ENCODE measurements at regions not wholly inside any gene's neighbourhood (a gene's known extent, or its start where the extent isn't known, plus 50 kb on each side); places are given as distances from the start of the nearest gene placed in this dataset.

- H3K4me3 ChIP-seq (ENCODE audit: low read depth, low read length) = no peak overlapping the region
These were observed 116.1 kb downstream of the FAM43A start for GRCh38 chr3:194801461-194802432.

GRCh38 chr3:194804796-194805195 lies 119.1 kb downstream of the FAM43A start:
- no peak overlapping the region for H3K4me3 ChIP-seq (ENCODE audit: low read depth, low read length)

GRCh38 chr3:194805546-194805945 lies 119.9 kb downstream of the FAM43A start:
- no peak overlapping the region for H3K4me3 ChIP-seq (ENCODE audit: low read depth, low read length)

- no peak overlapping the region for H3K4me3 ChIP-seq (ENCODE audit: low read depth, low read length)
These were observed 121.4 kb downstream of the FAM43A start for GRCh38 chr3:194806991-194807630.

- H3K4me3 ChIP-seq (ENCODE audit: low read depth, low read length) = no peak overlapping the region
These were observed 123.0 kb downstream of the FAM43A start for GRCh38 chr3:194808640-194809097.

- no peak overlapping the region for H3K4me3 ChIP-seq (ENCODE audit: low read depth, low read length)
These were observed 123.7 kb downstream of the FAM43A start for GRCh38 chr3:194809382-194809781.

- no peak overlapping the region for H3K4me3 ChIP-seq (ENCODE audit: low read depth, low read length)
These were observed 124.4 kb downstream of the FAM43A start for GRCh38 chr3:194810076-194810475.

- no peak overlapping the region for H3K4me3 ChIP-seq (ENCODE audit: low read depth, low read length)
These were observed 125.4 kb downstream of the FAM43A start for GRCh38 chr3:194811118-194811517.

- no peak overlapping the region for H3K4me3 ChIP-seq (ENCODE audit: low read depth, low read length)
These were observed 126.5 kb downstream of the FAM43A start for GRCh38 chr3:194812176-194812575.

GRCh38 chr3:194814878-194815357 lies 129.2 kb downstream of the FAM43A start:
- H3K4me3 ChIP-seq (ENCODE audit: low read depth, low read length) = no peak overlapping the region

GRCh38 chr3:194816748-194817591 lies 131.3 kb downstream of the FAM43A start:
- H3K4me3 ChIP-seq (ENCODE audit: low read depth, low read length) = no peak overlapping the region

- no peak overlapping the region for H3K4me3 ChIP-seq (ENCODE audit: low read depth, low read length)
These were observed 131.9 kb downstream of the FAM43A start for GRCh38 chr3:194817592-194817930.

GRCh38 chr3:194817936-194818335 lies 132.3 kb downstream of the FAM43A start:
- no peak overlapping the region for H3K4me3 ChIP-seq (ENCODE audit: low read depth, low read length)

- no peak overlapping the region for H3K4me3 ChIP-seq (ENCODE audit: low read depth, low read length)
These were observed 138.4 kb downstream of the FAM43A start for GRCh38 chr3:194824100-194824499.

GRCh38 chr3:194824701-194825111 lies 139.0 kb downstream of the FAM43A start:
- no peak overlapping the region for H3K4me3 ChIP-seq (ENCODE audit: low read depth, low read length)

- no peak overlapping the region for H3K4me3 ChIP-seq (ENCODE audit: low read depth, low read length)
These were observed 140.9 kb downstream of the FAM43A start for GRCh38 chr3:194826594-194826993.

GRCh38 chr3:194827486-194827885 lies 141.8 kb downstream of the FAM43A start:
- no peak overlapping the region for H3K4me3 ChIP-seq (ENCODE audit: low read depth, low read length)

- no peak overlapping the region for H3K4me3 ChIP-seq (ENCODE audit: low read depth, low read length)
These were observed 142.4 kb downstream of the FAM43A start for GRCh38 chr3:194828116-194828515.

- H3K4me3 ChIP-seq (ENCODE audit: low read depth, low read length) = no peak overlapping the region
These were observed 143.2 kb downstream of the FAM43A start for GRCh38 chr3:194828926-194829325.

GRCh38 chr3:194830401-194830800 lies 144.7 kb downstream of the FAM43A start:
- no peak overlapping the region for H3K4me3 ChIP-seq (ENCODE audit: low read depth, low read length)

GRCh38 chr3:194830978-194831377 lies 145.3 kb downstream of the FAM43A start:
- no peak overlapping the region for H3K4me3 ChIP-seq (ENCODE audit: low read depth, low read length)

Data from iPS-11a (cell line).